K562 (cell line): ENCODE measurements at regions not wholly inside any gene's neighbourhood (a gene's known extent, or its start where the extent isn't known, plus 50 kb on each side); places are given as distances from the start of the nearest gene placed in this dataset.
"Not testable (repeated sequence)": the region's sequence is repeated elsewhere in the genome, so short reads cannot be mapped to it uniquely, and the experiment has no call there.

Experiments used
- ATAC-seq: fragments of 200-7000 bp; cut with Tn5 transposase; 3 replicates; pipeline ENCODE4 v1.9.1; 2020; ENCODE audit warnings: moderate library complexity
- BruUV-seq: library from RNA; stranded (reverse); fragments of 400-500 nt; replicated peaks from 2 replicates; lab custom pipeline; 2021; lab: Mats Ljungman, UMichigan
- CTCF ChIA-PET: fragments of 300-600 bp; formaldehyde crosslinking; extraction: SDS; loops from one replicate; lab custom pipeline; 2021; ENCODE audit warnings: low intra/inter-chr PET ratio; lab: Yijun Ruan, JAX
- POLR2A ChIA-PET: fragments of 300-600, 350-650 bp; sonication (Branson Sonifier 250); formaldehyde crosslinking; extraction: SDS; loops from one replicate; lab custom pipeline; 2021; ENCODE audit warnings: antibody characterized with exemption, inconsistent platforms; lab: Yijun Ruan, JAX
- DNase-seq, 4 experiments: peaks; one replicate each; pipeline versions ENCODE4 v3.0.0 to v3.0.0-alpha.2; 2011 to 2018; ENCODE audit warnings: low spot score in 3 of 4, mixed read lengths in 3 of 4; ENCODE audit errors: extremely low read depth in 1 of 4
- FAIRE-seq: peaks from 2 replicates; lab custom pipeline; 2011; peaks lifted over from hg19 to GRCh38; lab: Jason Lieb, UNC
- H2AFZ ChIP-seq: 2 replicates; pipeline ENCODE4 v1.6.0; 2011; ENCODE audit warnings: low read depth, low read length, control low read depth, inconsistent platforms
- H3K27ac ChIP-seq: fragments of 200-600 bp; 3 replicates; pipeline ENCODE4 v1.8.0; 2011; ENCODE audit warnings: low read depth, mild to moderate bottlenecking, control low read depth, inconsistent platforms, low read length, moderate library complexity, mixed read lengths; ENCODE audit errors: extremely low read depth
- H3K27me3 ChIP-seq, 2 experiments: fragments of 300-600 bp in 1 of 2; 2 replicates in 1 of 2; 3 replicates in 1 of 2; pipeline versions ENCODE4 v1.6.0 to v1.8.0; 2011; ENCODE audit warnings: inconsistent platforms in 2 of 2, low read length in 2 of 2, mild to moderate bottlenecking in 1 of 2, mixed read lengths in 1 of 2, moderate library complexity in 1 of 2; ENCODE audit not compliant: control insufficient read depth in 2 of 2, insufficient read depth in 2 of 2
- H3K36me3 ChIP-seq: fragments of 300-600 bp; 3 replicates; pipeline ENCODE4 v1.8.0; 2011; ENCODE audit warnings: mild to moderate bottlenecking, low read length, inconsistent platforms; ENCODE audit not compliant: control insufficient read depth, insufficient read depth
- H3K4me1 ChIP-seq, 2 experiments: fragments of 200-600 bp in 1 of 2; replicated peaks in 1 of 2; 2 replicates in 1 of 2; 3 replicates in 1 of 2; pipeline versions ENCODE4 v1.5.1 to v1.8.0; 2011; ENCODE audit warnings: inconsistent platforms in 2 of 2, low read length in 2 of 2, mild to moderate bottlenecking in 1 of 2, mixed read lengths in 1 of 2, moderate library complexity in 1 of 2; ENCODE audit not compliant: control insufficient read depth in 2 of 2, insufficient read depth in 2 of 2
- H3K4me2 ChIP-seq: 2 replicates; pipeline ENCODE4 v1.6.1; 2011; ENCODE audit warnings: low read length, control low read depth, inconsistent platforms, mixed read lengths; ENCODE audit not compliant: insufficient read depth
- H3K4me3 ChIP-seq: fragments of 200-600 bp; sonication (generic), shearing (Covaris generic); 2 replicates; pipeline ENCODE4 v1.5.1; 2016; ENCODE audit warnings: control low read depth, inconsistent platforms
- H3K79me2 ChIP-seq: fragments of 200-600 bp; 3 replicates; pipeline ENCODE4 v1.8.0; 2011; ENCODE audit warnings: low read length, inconsistent platforms; ENCODE audit not compliant: control insufficient read depth, insufficient read depth
- H3K9ac ChIP-seq, 2 experiments: 2 replicates each; pipeline versions ENCODE4 v1.6.0 to v1.6.1; 2011; ENCODE audit warnings: low read depth in 2 of 2, low read length in 2 of 2, control low read depth in 1 of 2, inconsistent platforms in 1 of 2, mild to moderate bottlenecking in 1 of 2, mixed read lengths in 1 of 2; ENCODE audit not compliant: insufficient read depth in 1 of 2
- H3K9me1 ChIP-seq: one replicate; pipeline ENCODE4 v1.6.0; 2011; ENCODE audit warnings: inconsistent platforms, mild to moderate bottlenecking, low read length, moderate library complexity; ENCODE audit not compliant: control insufficient read depth, insufficient read depth
- H3K9me3 ChIP-seq: replicated peaks from 2 replicates; pipeline ENCODE4 v1.5.1; 2011; ENCODE audit warnings: low read depth, low read length, inconsistent platforms; ENCODE audit not compliant: control insufficient read depth, insufficient read depth
- H4K20me1 ChIP-seq: replicated peaks from 2 replicates; pipeline ENCODE4 v1.6.1; 2011; ENCODE audit warnings: low read length, inconsistent platforms, mixed read lengths; ENCODE audit not compliant: control insufficient read depth, insufficient read depth
- CC2D1A ChIP-seq: fragments of 450-650 bp; IDR thresholded peaks from 2 replicates; pipeline ENCODE4 v1.6.1; 2017; ENCODE audit warnings: mild to moderate bottlenecking
- MTA1 ChIP-seq: fragments of 450-650 bp; IDR thresholded peaks from 2 replicates; pipeline ENCODE4 v1.6.1; 2017; ENCODE audit warnings: borderline replicate concordance
- ZBTB43 ChIP-seq: sonication (generic); formaldehyde crosslinking; IDR thresholded peaks from 2 replicates; pipeline ENCODE4 v1.8.0; 2023; ENCODE audit warnings: mild to moderate bottlenecking, missing genetic modification reagents
- WGBS: fragments of 100-300 bp; shearing (Covaris generic); methylation state at CpG from one replicate; pipeline ENCODE4 v1.1.6; 2016; ENCODE audit warnings: low coverage, mixed read lengths; ENCODE audit not compliant: insufficient coverage; ENCODE audit errors: missing lambda C conversion rate; 5-methylcytosine and 5-hydroxymethylcytosine counted together
- in situ Hi-C: fragments of 300-500 bp; cut with MboI; formaldehyde crosslinking; loops from 4 replicates; pipeline ENCODE4 v1.15.0; 2018; ENCODE audit warnings: inconsistent platforms, mixed read lengths
- intact Hi-C: fragments of 100-400 bp; cut with micrococcal nuclease; formaldehyde crosslinking; loops from 2 replicates; pipeline ENCODE4 v1.14.2; 2022

- Histone ChIP-seq H3K79me2 (no peaks in the 10 kb centered on the region), H3K9me3 (no peaks in the 10 kb centered on the region), H3K27ac (no peak overlapping the region), H3K36me3 (no peaks in the 10 kb centered on the region), H2AFZ (no peak overlapping the region), H4K20me1 (no peaks in the 10 kb centered on the region), H3K27me3 (peaks cover 0 to 7% of the 10 kb centered on the region in 2 experiments; a peak in 1 of 5 replicates), H3K4me1 (no peaks in the 10 kb centered on the region), H3K9ac (no peak overlapping the region), H3K9me1 (no peaks in the 10 kb centered on the region), H3K4me2 (no peak overlapping the region), H3K4me3 (no peak overlapping the region)
- FAIRE-seq (no peak), DNase-seq (no peak), ATAC-seq (no peak)
- no TSS peak for BruUV-seq
- TF ChIP-seq ZBTB43 (CRISPR knock-in tag) (peak; percentile 98), MTA1 (no peak), CC2D1A (no peak)
- ChIA-PET CTCF (no interaction called here), POLR2A (no interaction called here)
- intact Hi-C loops (no loop called here), in situ Hi-C loops (no loop called here)
- 14% methylated on average over 7 of the region's 8 CpGs for WGBS
These were observed 66.5 kb upstream of the LRPAP1 start for GRCh38 chr4:3598695-3599227.

GRCh38 chr4:3597896-3598505, 65.8 kb upstream of the LRPAP1 start:
- DNase-seq, FAIRE-seq, intact Hi-C loops, H3K27me3 ChIP-seq, H4K20me1 ChIP-seq, H3K4me2 ChIP-seq, H3K79me2 ChIP-seq, ATAC-seq, H3K9me3 ChIP-seq, POLR2A ChIA-PET, in situ Hi-C loops, H3K4me3 ChIP-seq, BruUV-seq, H3K27ac ChIP-seq, H3K9me1 ChIP-seq, H3K9ac ChIP-seq, H2AFZ ChIP-seq, H3K36me3 ChIP-seq, CTCF ChIA-PET, H3K4me1 ChIP-seq: not testable (repeated sequence)
- 8% methylated on average over 9 of the region's 13 CpGs for WGBS

- FAIRE-seq, DNase-seq, H4K20me1 ChIP-seq, H3K79me2 ChIP-seq, H3K4me3 ChIP-seq, ATAC-seq, POLR2A ChIA-PET, H2AFZ ChIP-seq, H3K4me1 ChIP-seq, BruUV-seq, H3K9ac ChIP-seq, CTCF ChIA-PET, in situ Hi-C loops, intact Hi-C loops, H3K36me3 ChIP-seq, H3K9me1 ChIP-seq, H3K27me3 ChIP-seq, H3K4me2 ChIP-seq, H3K27ac ChIP-seq, H3K9me3 ChIP-seq: not testable (repeated sequence)
- WGBS, result 4% methylated on average over 21 of the region's 23 CpGs
These were observed 64.9 kb upstream of the LRPAP1 start for GRCh38 chr4:3596957-3597733.
